Ishikawa (cell line): ENCODE measurements at regions not wholly inside any gene's neighbourhood (a gene's known extent, or its start where the extent isn't known, plus 50 kb on each side); places are given as distances from the start of the nearest gene placed in this dataset.

Source experiments
- CEBPB ChIP-seq: IDR thresholded peaks from 2 replicates; pipeline ENCODE4 v1.6.1; 2012
- CREB1 ChIP-seq: IDR thresholded peaks from 2 replicates; pipeline ENCODE4 v1.6.1; 2012; ENCODE audit warnings: low read depth
- EGR1 ChIP-seq: IDR thresholded peaks from 2 replicates; pipeline ENCODE4 v1.6.1; 2012
- EP300 ChIP-seq: IDR thresholded peaks from 2 replicates; pipeline ENCODE4 v1.6.1; 2012; ENCODE audit warnings: borderline replicate concordance
- FOXM1 ChIP-seq: IDR thresholded peaks from 2 replicates; pipeline ENCODE4 v1.6.1; 2012; ENCODE audit warnings: low read depth, borderline replicate concordance
- MAX ChIP-seq: IDR thresholded peaks from 2 replicates; pipeline ENCODE4 v1.6.1; 2012
- NFIC ChIP-seq: IDR thresholded peaks from 2 replicates; pipeline ENCODE4 v1.6.1; 2012
- RAD21 ChIP-seq: IDR thresholded peaks from 2 replicates; pipeline ENCODE4 v1.6.1; 2012; ENCODE audit warnings: low read depth
- REST ChIP-seq: IDR thresholded peaks from 2 replicates; pipeline ENCODE4 v1.6.1; 2012; ENCODE audit warnings: low read depth, mild to moderate bottlenecking
- TAF1 ChIP-seq: IDR thresholded peaks from 2 replicates; pipeline ENCODE4 v1.6.1; 2012; ENCODE audit warnings: low read depth, mild to moderate bottlenecking
- TCF12 ChIP-seq: IDR thresholded peaks from 2 replicates; pipeline ENCODE4 v1.6.1; 2012; ENCODE audit warnings: low read depth
- TEAD4 ChIP-seq: IDR thresholded peaks from 2 replicates; pipeline ENCODE4 v1.6.1; 2012
- USF1 ChIP-seq: IDR thresholded peaks from 2 replicates; pipeline ENCODE4 v1.6.1; 2012
- YY1 ChIP-seq: IDR thresholded peaks from 2 replicates; pipeline ENCODE4 v1.6.1; 2012; ENCODE audit warnings: low read depth
- ZBTB7A ChIP-seq: IDR thresholded peaks from 2 replicates; pipeline ENCODE4 v1.6.1; 2012; ENCODE audit warnings: low read depth

- TF ChIP-seq TAF1 (no peak), CEBPB (no peak), USF1 (no peak), MAX (no peak), TEAD4 (no peak), EGR1 (no peak), YY1 (no peak), TCF12 (no peak), FOXM1 (no peak), CREB1 (no peak)
These were observed 478.2 kb upstream of the CITED2 start for GRCh38 chr6:139852488-139853140.

- TF ChIP-seq NFIC, result no peak
- no peak for TF ChIP-seq CREB1
- TF ChIP-seq FOXM1, result no peak
- TF ChIP-seq EP300, result no peak
- TF ChIP-seq TEAD4, result no peak
- TF ChIP-seq RAD21, result no peak
- no peak for TF ChIP-seq EGR1
- no peak for TF ChIP-seq ZBTB7A
- no peak for TF ChIP-seq CEBPB
These were observed 477.6 kb upstream of the CITED2 start for GRCh38 chr6:139852067-139852466.

- TF ChIP-seq FOXM1, result no peak
- no peak for TF ChIP-seq EP300
- no peak for TF ChIP-seq RAD21
- no peak for TF ChIP-seq EGR1
- no peak for TF ChIP-seq REST
- no peak for TF ChIP-seq CEBPB
- TF ChIP-seq TAF1, result no peak
- TF ChIP-seq ZBTB7A, result no peak
These were observed 476.8 kb upstream of the CITED2 start for GRCh38 chr6:139851206-139851605.

- no peak for TF ChIP-seq RAD21
- no peak for TF ChIP-seq EP300
- TF ChIP-seq REST, result no peak
- no peak for TF ChIP-seq CEBPB
These were observed 476.1 kb upstream of the CITED2 start for GRCh38 chr6:139850512-139850911.

- TF ChIP-seq ZBTB7A (no peak), FOXM1 (no peak), TAF1 (no peak), REST (no peak), RAD21 (no peak), USF1 (no peak), CREB1 (no peak), EP300 (no peak)
These were observed 473.0 kb upstream of the CITED2 start for GRCh38 chr6:139847457-139847813.
